Nephron progenitor cell (in vitro differentiated cells): ENCODE measurements at regions not wholly inside any gene's neighbourhood (a gene's known extent, or its start where the extent isn't known, plus 50 kb on each side); places are given as distances from the start of the nearest gene placed in this dataset.

Experiments
- DNase-seq: peaks from one replicate; pipeline ENCODE4 v3.0.0; 2021
- H3K27ac Mint-ChIP-seq: 2 replicates; pipeline ENCODE4 v1.8.0; 2021; ENCODE audit warnings: mild to moderate bottlenecking, moderate library complexity, mixed read lengths
- H3K27me3 Mint-ChIP-seq: 2 replicates; pipeline ENCODE4 v1.8.0; 2021; ENCODE audit warnings: mild to moderate bottlenecking, low read depth, mixed read lengths; ENCODE audit not compliant: poor library complexity
- H3K36me3 Mint-ChIP-seq: 2 replicates; pipeline ENCODE4 v1.8.0; 2021; ENCODE audit warnings: low read depth, mixed read lengths
- H3K4me1 Mint-ChIP-seq: 2 replicates; pipeline ENCODE4 v1.8.0; 2021; ENCODE audit warnings: mixed read lengths
- H3K4me3 Mint-ChIP-seq: 2 replicates; pipeline ENCODE4 v1.8.0; 2021; ENCODE audit warnings: mild to moderate bottlenecking, moderate library complexity, mixed read lengths
- H3K9me3 Mint-ChIP-seq: 2 replicates; pipeline ENCODE4 v1.8.0; 2021; ENCODE audit warnings: mild to moderate bottlenecking, moderate library complexity, mixed read lengths
- CTCF ChIP-seq: fragments of 200-600 bp; sonication (generic); IDR thresholded peaks from 2 replicates; pipeline ENCODE4 v1.5.0; 2021; ENCODE audit warnings: antibody characterized with exemption

- TF ChIP-seq CTCF, result no peak
- DNase-seq, result peak; percentile 18
- no peaks in the 10 kb centered on the region for H3K36me3 Mint-ChIP-seq
- no peak overlapping the region for H3K4me3 Mint-ChIP-seq
- peak overlapping the region; percentile 36 for H3K27ac Mint-ChIP-seq
- no peaks in the 10 kb centered on the region for H3K9me3 Mint-ChIP-seq
- peaks cover 32% of the 10 kb centered on the region for H3K4me1 Mint-ChIP-seq
- H3K27me3 Mint-ChIP-seq, result peaks cover 7% of the 10 kb centered on the region
Measured at GRCh38 chr13:103213152-103213551, 146.9 kb upstream of the SLC10A2 start.

DNA sequence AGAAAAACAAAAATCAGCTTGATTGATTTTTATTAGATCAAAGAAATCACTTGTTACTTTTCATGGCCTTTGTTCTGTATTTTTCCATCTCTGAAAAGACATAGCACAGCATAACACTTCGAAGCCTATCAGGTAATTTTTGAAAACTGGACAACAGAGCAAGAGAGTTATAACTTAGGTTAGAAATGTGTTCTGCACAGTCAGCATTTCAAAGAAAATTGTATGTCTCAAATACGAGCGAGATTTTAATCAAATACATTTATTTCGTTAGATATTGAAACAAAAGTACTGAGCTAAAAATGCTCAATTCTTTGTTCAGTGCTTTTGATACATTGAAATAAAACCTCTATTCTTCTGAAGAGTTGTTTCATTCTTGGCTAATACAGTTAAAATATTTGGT is 144.1 kb upstream of the SLC10A2 start:
- TF ChIP-seq CTCF, result no peak
- no peak overlapping the region for H3K27ac Mint-ChIP-seq

GRCh38 chr13:103203735-103204330 is 137.6 kb upstream of the SLC10A2 start:
- DNase-seq, result no peak
- Mint-ChIP-seq H3K27ac (peak overlapping the region; percentile 7), H3K9me3 (peaks cover 7% of the 10 kb centered on the region), H3K27me3 (no peaks in the 10 kb centered on the region), H3K4me3 (no peak overlapping the region), H3K4me1 (peaks cover 38% of the 10 kb centered on the region), H3K36me3 (no peaks in the 10 kb centered on the region)
- TF ChIP-seq CTCF, result no peak

More for the DNA sequence above, 144.1 kb upstream of the SLC10A2 start:
- no peak overlapping the region for H3K4me3 Mint-ChIP-seq
- H3K36me3 Mint-ChIP-seq, result no peaks in the 10 kb centered on the region
- no peak for DNase-seq
- H3K4me1 Mint-ChIP-seq, result peaks cover 36% of the 10 kb centered on the region
- H3K27me3 Mint-ChIP-seq, result peaks cover 5% of the 10 kb centered on the region
- H3K9me3 Mint-ChIP-seq, result no peaks in the 10 kb centered on the region

- Mint-ChIP-seq H3K36me3 (no peaks in the 10 kb centered on the region), H3K4me1 (peaks cover 30% of the 10 kb centered on the region), H3K27ac (no peak overlapping the region), H3K4me3 (no peak overlapping the region), H3K9me3 (peaks cover 7% of the 10 kb centered on the region), H3K27me3 (peaks cover 3% of the 10 kb centered on the region)
- no peak for TF ChIP-seq CTCF
- no peak for DNase-seq
Measured at GRCh38 chr13:103200118-103200885, 134.1 kb upstream of the SLC10A2 start.

DNA sequence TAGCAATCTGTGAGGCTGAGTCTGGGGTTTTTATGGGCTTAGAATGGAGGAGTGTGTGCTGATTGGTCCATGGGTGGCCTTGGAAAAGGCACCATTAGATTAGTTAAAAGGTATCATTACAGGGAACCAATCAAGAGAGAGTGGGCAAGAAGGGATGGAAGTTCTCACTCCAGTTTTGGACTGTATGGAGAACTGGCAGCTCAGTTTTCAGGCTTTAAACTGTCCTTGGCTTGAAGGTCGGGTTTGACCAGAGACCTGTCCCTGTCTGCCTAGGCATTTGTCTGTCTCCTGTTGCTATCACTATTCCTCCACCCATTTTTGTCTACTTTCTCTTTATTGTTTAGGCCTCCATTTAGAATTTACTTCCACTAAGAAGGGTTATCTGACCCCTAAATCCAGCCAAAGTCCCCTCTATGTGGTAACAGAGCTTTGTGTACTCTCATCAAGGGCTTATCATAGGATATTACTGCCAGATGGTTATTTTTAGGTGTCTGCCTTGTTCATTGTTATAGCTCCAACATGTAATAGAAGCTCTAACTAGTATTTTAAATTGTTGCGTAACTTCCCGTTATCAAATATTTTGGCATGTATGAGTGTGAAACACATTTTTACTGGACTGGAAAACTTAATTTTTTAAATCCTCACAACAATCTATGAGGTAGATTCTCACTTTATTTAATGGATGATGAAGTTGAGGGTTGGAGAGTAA is 133.3 kb upstream of the SLC10A2 start:
- TF ChIP-seq CTCF, result no peak
- Mint-ChIP-seq H3K27me3 (peaks cover 3% of the 10 kb centered on the region), H3K4me1 (peaks cover 28% of the 10 kb centered on the region), H3K4me3 (no peak overlapping the region), H3K27ac (no peak overlapping the region), H3K36me3 (no peaks in the 10 kb centered on the region), H3K9me3 (peaks cover 7% of the 10 kb centered on the region)
- DNase-seq, result no peak
